PC-9 (cell line): ENCODE measurements at regions not wholly inside any gene's neighbourhood (a gene's known extent, or its start where the extent isn't known, plus 50 kb on each side); places are given as distances from the start of the nearest gene placed in this dataset.

Experiments
- CTCF ChIP-seq: fragments of 200-600 bp; sonication (generic); conservative IDR thresholded peaks from 2 replicates; pipeline ENCODE4 v1.6.1; 2017; ENCODE audit warnings: mixed run types, antibody characterized with exemption, mild to moderate bottlenecking, moderate library complexity
- EZH2 ChIP-seq: fragments of 200-600 bp; sonication (generic); IDR thresholded peaks from 2 replicates; pipeline ENCODE4 v1.8.0; 2017; ENCODE audit warnings: antibody characterized with exemption, low read depth

GRCh38 chr12:28770322-28770721, 378.8 kb upstream of the FAR2 start:
- TF ChIP-seq CTCF, result no peak
- no peak for TF ChIP-seq EZH2
